MCF 10A (cell line): ENCODE measurements at regions not wholly inside any gene's neighbourhood (a gene's known extent, or its start where the extent isn't known, plus 50 kb on each side); places are given as distances from the start of the nearest gene placed in this dataset.
A peak's percentile ranks its signal among the peaks of the same experiment; 100 is the strongest.

Source experiments
- BruUV-seq: library from RNA; stranded (reverse); fragments of 400-500 nt; replicated peaks from 2 replicates; lab custom pipeline; 2021; lab: Mats Ljungman, UMichigan
- CTCF ChIA-PET: fragments of 300-600 bp; sonication (Branson Sonifier 250); formaldehyde crosslinking; extraction: SDS; loops from one replicate; lab custom pipeline; 2021; ENCODE audit warnings: antibody characterized with exemption, inconsistent platforms; lab: Yijun Ruan, JAX
- POLR2A ChIA-PET: fragments of 300-600, 350-650 bp; sonication (Branson Sonifier 250); formaldehyde crosslinking; extraction: SDS; loops from one replicate; lab custom pipeline; 2020; ENCODE audit warnings: antibody characterized with exemption, inconsistent platforms; lab: Yijun Ruan, JAX
- DNase-seq: peaks from one replicate; pipeline ENCODE4 v3.0.0-alpha.2; 2018; ENCODE audit not compliant: unreplicated experiment
- H3K27ac Mint-ChIP-seq: one replicate; pipeline ENCODE4 v1.8.0; 2022; ENCODE audit warnings: mild to moderate bottlenecking, low read depth, mixed read lengths; ENCODE audit not compliant: unreplicated experiment
- H3K27me3 Mint-ChIP-seq: one replicate; pipeline ENCODE4 v1.8.0; 2022; ENCODE audit warnings: mixed read lengths; ENCODE audit not compliant: insufficient read depth, unreplicated experiment
- H3K36me3 Mint-ChIP-seq: one replicate; pipeline ENCODE4 v1.8.0; 2022; ENCODE audit warnings: mild to moderate bottlenecking, moderate library complexity, mixed read lengths; ENCODE audit not compliant: insufficient read depth, unreplicated experiment
- H3K4me1 Mint-ChIP-seq: one replicate; pipeline ENCODE4 v1.8.0; 2022; ENCODE audit warnings: mixed read lengths; ENCODE audit not compliant: insufficient read depth, unreplicated experiment
- H3K4me3 Mint-ChIP-seq: one replicate; pipeline ENCODE4 v1.8.0; 2022; ENCODE audit warnings: mild to moderate bottlenecking, moderate library complexity, mixed read lengths; ENCODE audit not compliant: unreplicated experiment
- H3K9me3 Mint-ChIP-seq: one replicate; pipeline ENCODE4 v1.8.0; 2022; ENCODE audit warnings: mixed read lengths; ENCODE audit not compliant: unreplicated experiment
- intact Hi-C: fragments of 100-400 bp; cut with micrococcal nuclease; formaldehyde crosslinking; loops from 2 replicates; pipeline ENCODE4 v1.14.1; 2022
- TF ChIP-seq, protein P1 (sequence below): fragments of 200-600 bp; IDR thresholded peaks from one replicate; pipeline ENCODE4 v1.8.0; 2022; ENCODE audit warnings: antibody characterized with exemption, mild to moderate bottlenecking; ENCODE audit not compliant: unreplicated experiment

DNA sequence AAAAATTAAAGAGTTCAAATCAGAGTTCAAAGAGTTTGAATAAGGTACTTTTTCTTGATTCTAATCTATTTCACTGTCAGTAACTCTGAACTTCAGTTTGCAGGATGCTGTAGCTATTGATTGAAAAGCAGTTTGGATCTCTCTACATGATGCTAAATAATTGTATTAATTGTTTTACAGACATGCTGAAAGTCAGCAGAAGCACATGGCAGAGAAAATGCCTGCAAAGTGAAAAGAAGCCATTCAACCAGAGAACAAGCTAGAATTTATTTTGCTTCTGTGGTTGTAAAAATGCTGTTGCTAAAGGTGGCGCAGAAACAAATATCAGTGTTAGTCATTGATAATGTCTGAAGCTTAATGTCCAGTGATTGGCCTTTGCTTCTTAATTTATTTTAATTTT is 92.1 kb upstream of the IL12A start:
- TF ChIP-seq, protein P1, sequence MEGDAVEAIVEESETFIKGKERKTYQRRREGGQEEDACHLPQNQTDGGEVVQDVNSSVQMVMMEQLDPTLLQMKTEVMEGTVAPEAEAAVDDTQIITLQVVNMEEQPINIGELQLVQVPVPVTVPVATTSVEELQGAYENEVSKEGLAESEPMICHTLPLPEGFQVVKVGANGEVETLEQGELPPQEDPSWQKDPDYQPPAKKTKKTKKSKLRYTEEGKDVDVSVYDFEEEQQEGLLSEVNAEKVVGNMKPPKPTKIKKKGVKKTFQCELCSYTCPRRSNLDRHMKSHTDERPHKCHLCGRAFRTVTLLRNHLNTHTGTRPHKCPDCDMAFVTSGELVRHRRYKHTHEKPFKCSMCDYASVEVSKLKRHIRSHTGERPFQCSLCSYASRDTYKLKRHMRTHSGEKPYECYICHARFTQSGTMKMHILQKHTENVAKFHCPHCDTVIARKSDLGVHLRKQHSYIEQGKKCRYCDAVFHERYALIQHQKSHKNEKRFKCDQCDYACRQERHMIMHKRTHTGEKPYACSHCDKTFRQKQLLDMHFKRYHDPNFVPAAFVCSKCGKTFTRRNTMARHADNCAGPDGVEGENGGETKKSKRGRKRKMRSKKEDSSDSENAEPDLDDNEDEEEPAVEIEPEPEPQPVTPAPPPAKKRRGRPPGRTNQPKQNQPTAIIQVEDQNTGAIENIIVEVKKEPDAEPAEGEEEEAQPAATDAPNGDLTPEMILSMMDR, result no peak
- no peaks in the 10 kb centered on the region for H3K9me3 Mint-ChIP-seq
- intact Hi-C loops, result no loop called here
- no peak overlapping the region for H3K4me3 Mint-ChIP-seq
- no TSS peak for BruUV-seq
- POLR2A ChIA-PET, result interaction anchor here (1.0 kb wide), 1 partner anchor 8 kb away, joined by 3 read pairs; no protein-coding TSS in a partner anchor
- CTCF ChIA-PET, result interaction anchor here (0.8 to 21.8 kb wide), 5 partner anchors 8 to 111 kb away, joined by 3 to 721 read pairs (median 7); partner anchors contain the start of gene IL12A
- H3K27me3 Mint-ChIP-seq, result no peaks in the 10 kb centered on the region
- no peak for DNase-seq
- no peak overlapping the region for H3K27ac Mint-ChIP-seq
- H3K4me1 Mint-ChIP-seq, result peaks cover 6% of the 10 kb centered on the region
- peaks cover 43% of the 10 kb centered on the region for H3K36me3 Mint-ChIP-seq

DNA sequence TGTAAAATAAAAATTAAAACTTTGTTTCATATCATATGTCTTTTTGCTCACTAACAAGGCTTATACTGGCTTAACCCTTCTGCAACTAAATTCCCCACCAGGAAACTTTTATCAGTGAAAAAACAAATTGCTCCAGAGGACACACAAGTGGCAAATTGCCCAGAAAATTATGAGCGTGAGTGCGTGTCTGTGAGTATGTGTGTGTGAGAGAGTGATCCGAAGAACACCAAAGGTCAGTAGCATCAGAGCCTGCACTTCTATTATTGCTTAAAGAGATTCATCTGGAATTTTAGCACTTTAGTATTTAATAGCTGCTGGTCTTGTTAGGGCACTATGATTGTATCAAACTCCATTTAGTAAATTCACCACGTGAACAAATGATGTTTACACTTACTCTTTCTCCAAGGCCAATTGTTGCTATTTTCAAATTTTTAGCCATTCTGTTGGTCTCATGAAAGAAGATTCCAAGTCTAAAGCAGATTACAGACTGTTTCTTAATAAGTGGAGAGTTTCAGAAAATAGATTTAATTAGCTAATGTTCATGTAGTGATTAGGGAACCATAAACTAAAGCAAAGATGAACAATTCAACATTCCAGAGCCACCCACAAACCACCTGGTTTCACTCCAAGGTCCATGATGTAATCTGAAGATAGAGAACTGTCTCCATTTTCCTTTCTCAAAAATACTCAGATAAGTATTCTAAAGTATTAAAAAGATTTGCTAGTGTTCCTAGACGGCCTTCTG is 91.1 kb upstream of the IL12A start:
- Mint-ChIP-seq H3K27me3 (no peaks in the 10 kb centered on the region), H3K4me3 (no peak overlapping the region), H3K4me1 (peaks cover 6% of the 10 kb centered on the region), H3K27ac (peak overlapping the region; percentile 12), H3K9me3 (no peaks in the 10 kb centered on the region), H3K36me3 (peaks cover 36% of the 10 kb centered on the region)
- ChIA-PET CTCF (interaction anchor here (0.5 to 21.8 kb wide), 13 partner anchors 12 to 1093 kb away, joined by 3 to 721 read pairs (median 5); partner anchors contain the start of gene IL12A), POLR2A (interaction anchor here (1.0 kb wide), 2 partner anchors 9 to 108 kb away, joined by 3 read pairs; no protein-coding TSS in a partner anchor)
- no TSS peak for BruUV-seq
- TF ChIP-seq, protein P1, result no peak
- peak; percentile 21 for DNase-seq
- intact Hi-C loops, result no loop called here

DNA sequence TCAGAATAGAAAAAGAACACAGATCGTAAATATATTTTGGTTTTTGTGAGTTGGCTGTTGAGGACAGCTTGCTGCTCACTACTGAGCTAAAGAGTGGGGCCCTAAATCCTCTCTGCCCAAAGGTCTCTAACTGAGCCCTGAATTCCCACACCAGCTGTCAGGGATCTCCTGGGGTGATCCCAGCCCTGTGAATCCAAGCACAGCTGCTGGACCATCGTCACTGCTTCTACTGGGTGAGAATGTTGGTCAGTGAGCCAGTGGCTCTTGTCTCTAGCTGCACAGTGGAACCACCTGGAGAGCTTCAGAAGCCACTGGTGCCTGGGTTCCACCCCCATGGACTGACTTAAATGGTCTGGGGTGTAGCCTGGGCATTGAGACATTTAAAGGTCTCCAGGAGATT is 90.5 kb upstream of the IL12A start:
- no peak for DNase-seq
- no TSS peak for BruUV-seq
- TF ChIP-seq, protein P1, result no peak
- POLR2A ChIA-PET, result interaction anchor here (0.6 to 1.0 kb wide), 3 partner anchors 107 to 935 kb away, joined by 3 to 4 read pairs (median 3); no protein-coding TSS in a partner anchor
- CTCF ChIA-PET, result interaction anchor here (0.6 to 21.8 kb wide), 11 partner anchors 13 to 515 kb away, joined by 3 to 721 read pairs (median 5); partner anchors contain the start of gene IL12A
- no peak overlapping the region for H3K27ac Mint-ChIP-seq
- H3K4me3 Mint-ChIP-seq, result no peak overlapping the region
- intact Hi-C loops, result no loop called here
- peaks cover 33% of the 10 kb centered on the region for H3K36me3 Mint-ChIP-seq
- no peaks in the 10 kb centered on the region for H3K9me3 Mint-ChIP-seq
- H3K27me3 Mint-ChIP-seq, result no peaks in the 10 kb centered on the region
- H3K4me1 Mint-ChIP-seq, result peaks cover 6% of the 10 kb centered on the region

DNA sequence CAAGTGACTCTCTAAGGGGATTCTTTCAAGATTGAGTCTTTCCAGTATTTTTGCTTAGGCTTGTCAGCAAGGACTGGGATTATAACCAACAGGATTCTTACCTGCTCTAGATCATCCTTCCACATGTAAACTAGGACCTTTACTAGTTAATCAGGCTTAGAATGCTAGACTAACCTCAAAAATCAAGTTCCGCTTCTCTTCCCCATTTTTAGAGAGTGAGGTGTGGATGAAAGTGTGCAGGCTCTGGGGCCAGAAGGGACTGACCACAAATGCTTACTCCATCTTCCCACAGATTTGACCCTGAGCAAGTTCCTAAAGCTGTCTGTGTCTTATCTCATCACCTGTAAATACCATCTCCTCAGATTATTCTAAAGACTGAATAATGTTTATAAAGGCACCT is 89.5 kb upstream of the IL12A start:
- intact Hi-C loops, result no loop called here
- TF ChIP-seq, protein P1, result no peak
- Mint-ChIP-seq H3K27ac (no peak overlapping the region), H3K4me3 (no peak overlapping the region), H3K27me3 (no peaks in the 10 kb centered on the region), H3K36me3 (peaks cover 33% of the 10 kb centered on the region), H3K9me3 (no peaks in the 10 kb centered on the region), H3K4me1 (peaks cover 6% of the 10 kb centered on the region)
- no TSS peak for BruUV-seq
- no peak for DNase-seq
- POLR2A ChIA-PET, result interaction anchor here (1.0 kb wide), 1 partner anchor 11 kb away, joined by 3 read pairs; no protein-coding TSS in a partner anchor
- CTCF ChIA-PET, result interaction anchor here (2.5 to 21.8 kb wide), 4 partner anchors 14 to 109 kb away, joined by 14 to 721 read pairs (median 24); partner anchors contain the start of gene IL12A
